BLaER1 (cell line): ENCODE measurements at regions not wholly inside any gene's neighbourhood (a gene's known extent, or its start where the extent isn't known, plus 50 kb on each side); places are given as distances from the start of the nearest gene placed in this dataset.

ENCODE experiments used
- H3K27ac ChIP-seq: shearing (Covaris generic); formaldehyde crosslinking; 2 replicates; pipeline ENCODE4 v1.8.1; 2022
- H3K27me3 ChIP-seq: shearing (Covaris generic); formaldehyde crosslinking; 2 replicates; pipeline ENCODE4 v1.8.1; 2022
- H3K36me3 ChIP-seq: shearing (Covaris generic); formaldehyde crosslinking; 2 replicates; pipeline ENCODE4 v1.8.1; 2022
- H3K4me1 ChIP-seq: shearing (Covaris generic); formaldehyde crosslinking; 2 replicates; pipeline ENCODE4 v1.8.1; 2022
- H3K4me2 ChIP-seq: shearing (Covaris generic); formaldehyde crosslinking; 2 replicates; pipeline ENCODE4 v1.8.1; 2022
- H3K4me3 ChIP-seq: shearing (Covaris generic); formaldehyde crosslinking; 2 replicates; pipeline ENCODE4 v1.8.1; 2022
- H3K9ac ChIP-seq: shearing (Covaris generic); formaldehyde crosslinking; 2 replicates; pipeline ENCODE4 v1.8.1; 2022
- H3K9me3 ChIP-seq: shearing (Covaris generic); formaldehyde crosslinking; 2 replicates; pipeline ENCODE4 v1.8.1; 2022
- H4K20me1 ChIP-seq: shearing (Covaris generic); formaldehyde crosslinking; 2 replicates; pipeline ENCODE4 v1.8.1; 2022
- Cebpa-rat ChIP-seq: shearing (Covaris generic); IDR thresholded peaks from 2 replicates; pipeline ENCODE4 v1.8.1; 2022

DNA sequence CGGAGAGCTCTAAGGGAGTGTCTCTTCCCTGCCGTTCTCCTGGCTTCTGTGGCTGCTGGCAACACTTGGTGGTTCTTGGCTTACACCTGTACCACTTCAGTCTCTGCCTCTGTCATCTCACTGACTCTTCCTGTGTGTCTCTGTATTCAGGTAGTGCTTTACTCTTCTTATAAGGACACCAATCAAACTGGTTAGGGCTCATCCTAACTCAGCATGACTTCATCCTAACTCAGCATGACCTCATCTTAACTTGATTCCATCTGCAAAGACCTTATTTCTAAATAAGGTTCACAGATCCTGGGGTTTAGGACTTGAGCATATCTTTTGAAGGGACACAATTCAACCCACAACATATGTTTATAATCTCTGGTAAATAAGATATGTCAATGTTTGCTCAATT, 51.6 kb upstream of the DSEL start:
- H3K4me3 ChIP-seq, result no peak overlapping the region
- H3K4me2 ChIP-seq, result no peak overlapping the region
- no peak overlapping the region for H3K27ac ChIP-seq
- H3K27me3 ChIP-seq, result no peaks in the 10 kb centered on the region
- no peak for TF ChIP-seq Cebpa-rat
- H3K4me1 ChIP-seq, result no peaks in the 10 kb centered on the region
- no peak overlapping the region for H3K9ac ChIP-seq
- no peaks in the 10 kb centered on the region for H3K9me3 ChIP-seq
- H4K20me1 ChIP-seq, result no peaks in the 10 kb centered on the region
- H3K36me3 ChIP-seq, result no peaks in the 10 kb centered on the region
